Left lung (tissue), 4 donors: ENCODE measurements at regions not wholly inside any gene's neighbourhood (a gene's known extent, or its start where the extent isn't known, plus 50 kb on each side); places are given as distances from the start of the nearest gene placed in this dataset.

ENCODE experiments used
- ATAC-seq: fragments of 200-7000 bp; cut with Tn5 transposase; one replicate; pipeline ENCODE4 v1.9.1; 2020; ENCODE audit warnings: moderate library complexity
- DNase-seq, 4 donors: peaks; one replicate each; pipeline ENCODE4 v3.0.0-alpha.2; 2013 to 2020
- H3K27ac ChIP-seq, 2 donors: fragments of 200-600 bp; sonication (generic) in 1 of 2; one replicate each; pipeline versions ENCODE4 v1.5.0 to v1.8.0; 2020 to 2021
- H3K27me3 ChIP-seq, 2 donors: fragments of 200-600 bp; sonication (generic) in 1 of 2; one replicate each; pipeline versions ENCODE4 v1.5.0 to v1.8.0; 2020 to 2021
- H3K36me3 ChIP-seq, 2 donors: fragments of 200-600 bp; sonication (generic) in 1 of 2; one replicate each; pipeline versions ENCODE4 v1.5.0 to v1.8.0; 2020 to 2021
- H3K4me1 ChIP-seq, 2 donors: fragments of 200-600 bp; one replicate each; pipeline ENCODE4 v1.8.0; 2021
- H3K4me3 ChIP-seq, 2 donors: fragments of 200-600 bp; sonication (generic) in 1 of 2; one replicate each; pipeline versions ENCODE4 v1.5.0 to v1.8.0; 2020 to 2021; ENCODE audit warnings: mild to moderate bottlenecking in 1 of 2
- H3K9me3 ChIP-seq, 2 donors: fragments of 200-600 bp; sonication (generic) in 1 of 2; one replicate each; pipeline versions ENCODE4 v1.5.0 to v1.8.0; 2020 to 2021
- CTCF ChIP-seq, 2 donors: fragments of 200-600 bp; sonication (generic) in 1 of 2; IDR thresholded peaks; one replicate each; pipeline versions ENCODE4 v1.5.0 to v1.8.0; 2021; ENCODE audit warnings: antibody characterized with exemption in 2 of 2
- intact Hi-C, 2 donors: fragments of 100-400 bp; cut with DNase I; formaldehyde crosslinking; loops; one replicate each; pipeline versions ENCODE4 v1.11.2 to v1.14.2; 2022
- donor health status: DM: no; HTN: yes; CAD: no.
- donor health status: DM: no; HTN: no; CAD: no.

- Histone ChIP-seq H3K27me3 (no peaks in the 10 kb centered on the region), H3K27ac (no peak overlapping the region), H3K4me3 (no peak overlapping the region), H3K36me3 (no peaks in the 10 kb centered on the region), H3K4me1 (no peaks in the 10 kb centered on the region), H3K9me3 (no peaks in the 10 kb centered on the region)
- TF ChIP-seq CTCF (IDR thresholded peaks at IDR 0.05), result no peak
- intact Hi-C loops, result no loop called here
- no peak for ATAC-seq
- DNase-seq, result no peak
These were observed 440.0 kb upstream of the PCDH10 start for GRCh38 chr4:132709056-132709455.

GRCh38 chr4:132710971-132711370 is 438.1 kb upstream of the PCDH10 start:
- Histone ChIP-seq H3K4me3 (no peak overlapping the region), H3K27me3 (no peaks in the 10 kb centered on the region), H3K4me1 (no peaks in the 10 kb centered on the region), H3K36me3 (no peaks in the 10 kb centered on the region), H3K27ac (no peak overlapping the region), H3K9me3 (no peaks in the 10 kb centered on the region)
- ATAC-seq (no peak), DNase-seq (no peak)
- intact Hi-C loops, result no loop called here
- TF ChIP-seq CTCF (IDR thresholded peaks at IDR 0.05), result no peak

- intact Hi-C loops, result no loop called here
- ATAC-seq (no peak), DNase-seq (peak in 1 of 4 donors; percentile 24)
- Histone ChIP-seq H3K9me3 (no peaks in the 10 kb centered on the region), H3K4me1 (no peaks in the 10 kb centered on the region), H3K4me3 (no peak overlapping the region), H3K27ac (no peak overlapping the region), H3K27me3 (no peaks in the 10 kb centered on the region), H3K36me3 (no peaks in the 10 kb centered on the region)
- TF ChIP-seq CTCF (IDR thresholded peaks at IDR 0.05), result no peak
These were observed 411.8 kb upstream of the PCDH10 start for GRCh38 chr4:132737344-132737743.

- H3K9me3 ChIP-seq, result no peaks in the 10 kb centered on the region
- H3K27me3 ChIP-seq, result no peaks in the 10 kb centered on the region
- DNase-seq (no peak), ATAC-seq (no peak)
- intact Hi-C loops, result no loop called here
- TF ChIP-seq CTCF (IDR thresholded peaks at IDR 0.05), result no peak
- no peak overlapping the region for H3K27ac ChIP-seq
- no peaks in the 10 kb centered on the region for H3K36me3 ChIP-seq
- no peak overlapping the region for H3K4me3 ChIP-seq
- H3K4me1 ChIP-seq, result no peaks in the 10 kb centered on the region
These were observed 389.8 kb upstream of the PCDH10 start for GRCh38 chr4:132759199-132759780.

GRCh38 chr4:132763465-132763864 is 385.6 kb upstream of the PCDH10 start:
- Histone ChIP-seq H3K4me3 (no peak overlapping the region), H3K9me3 (no peaks in the 10 kb centered on the region), H3K27me3 (no peaks in the 10 kb centered on the region), H3K27ac (no peak overlapping the region), H3K36me3 (no peaks in the 10 kb centered on the region), H3K4me1 (no peaks in the 10 kb centered on the region)
- no peak for TF ChIP-seq CTCF (IDR thresholded peaks at IDR 0.05)
- intact Hi-C loops, result no loop called here
- DNase-seq (no peak), ATAC-seq (no peak)
